Esophagus (tissue), 2 donors: ENCODE measurements at regions not wholly inside any gene's neighbourhood (a gene's known extent, or its start where the extent isn't known, plus 50 kb on each side); places are given as distances from the start of the nearest gene placed in this dataset.

Experiments used
- H3K27ac ChIP-seq, 2 donors: one replicate each; pipeline ENCODE4 v1.5.1; 2013; ENCODE audit warnings: low read depth in 2 of 2, mild to moderate bottlenecking in 2 of 2, inconsistent platforms in 1 of 2, low read length in 1 of 2, moderate library complexity in 1 of 2
- H3K27me3 ChIP-seq, 2 donors: one replicate each; pipeline ENCODE4 v1.6.1; 2013; ENCODE audit warnings: low read length in 2 of 2, control low read depth in 1 of 2, mild to moderate bottlenecking in 1 of 2; ENCODE audit not compliant: insufficient read depth in 2 of 2, control insufficient read depth in 1 of 2
- H3K36me3 ChIP-seq, 2 donors: one replicate each; pipeline ENCODE4 v1.6.1; 2013; ENCODE audit warnings: low read length in 1 of 2; ENCODE audit not compliant: control insufficient read depth in 2 of 2, insufficient read depth in 2 of 2
- H3K4me1 ChIP-seq, 2 donors: one replicate each; pipeline ENCODE4 v1.6.1; 2013; ENCODE audit warnings: low read length in 1 of 2; ENCODE audit not compliant: control insufficient read depth in 2 of 2, insufficient read depth in 2 of 2
- H3K4me3 ChIP-seq, 2 donors: one replicate each; pipeline ENCODE4 v1.5.1; 2013; ENCODE audit warnings: low read length in 2 of 2, mild to moderate bottlenecking in 2 of 2, low read depth in 1 of 2, moderate library complexity in 1 of 2
- H3K9me3 ChIP-seq, 2 donors: one replicate each; pipeline ENCODE4 v1.6.1; 2013; ENCODE audit warnings: mild to moderate bottlenecking in 2 of 2, low read depth in 1 of 2, low read length in 1 of 2, moderate library complexity in 1 of 2; ENCODE audit not compliant: control insufficient read depth in 2 of 2, insufficient read depth in 1 of 2
- WGBS, 2 donors: extraction: QIAGEN DNeasy Blood & Tissue Kit; methylation state at CpG; one replicate each; pipeline ENCODE4 v1.1.7; 2013; 5-methylcytosine and 5-hydroxymethylcytosine counted together
- donor health status: healthy with polysubstance abuse.
- donor health status: Bipolar disorder and iron deficiency.

- no peaks in the 10 kb centered on the region for H3K36me3 ChIP-seq
- WGBS, 2 donors = 90 to 94% methylated on average over 5 to 6 of the region's 6 CpGs
- no peak overlapping the region for H3K4me3 ChIP-seq
- H3K27me3 ChIP-seq = peaks cover 2 to 7% of the 10 kb centered on the region in 2 donors
- peaks cover 0 to 6% of the 10 kb centered on the region in 2 donors for H3K9me3 ChIP-seq
- no peak overlapping the region for H3K27ac ChIP-seq
- no peaks in the 10 kb centered on the region for H3K4me1 ChIP-seq
Observed at GRCh38 chr16:49936791-49937190, 80.9 kb upstream of the ZNF423 start.

- Histone ChIP-seq H3K36me3 (no peaks in the 10 kb centered on the region), H3K4me1 (no peaks in the 10 kb centered on the region), H3K27ac (no peak overlapping the region), H3K27me3 (peaks cover 2 to 7% of the 10 kb centered on the region in 2 donors), H3K4me3 (no peak overlapping the region), H3K9me3 (peaks cover 0 to 6% of the 10 kb centered on the region in 2 donors)
- 84 to 87% methylated on average over 7 of the region's 7 CpGs for WGBS, 2 donors
Observed at GRCh38 chr16:49937886-49938285, 82.0 kb upstream of the ZNF423 start.

- Histone ChIP-seq H3K27ac (no peak overlapping the region), H3K4me1 (no peaks in the 10 kb centered on the region), H3K27me3 (peaks cover 0 to 2% of the 10 kb centered on the region in 2 donors), H3K4me3 (no peak overlapping the region), H3K36me3 (no peaks in the 10 kb centered on the region), H3K9me3 (peaks cover 0 to 6% of the 10 kb centered on the region in 2 donors)
- WGBS, 2 donors = 91 to 98% methylated on average over 2 of the region's 2 CpGs
Observed at GRCh38 chr16:49939495-49939894, 83.6 kb upstream of the ZNF423 start.

GRCh38 chr16:49940464-49941224, 84.4 kb upstream of the CNEP1R1 start:
- no peak overlapping the region for H3K4me3 ChIP-seq
- H3K36me3 ChIP-seq = no peaks in the 10 kb centered on the region
- peaks cover 0 to 6% of the 10 kb centered on the region in 2 donors for H3K9me3 ChIP-seq
- no peaks in the 10 kb centered on the region for H3K4me1 ChIP-seq
- peaks cover 0 to 2% of the 10 kb centered on the region in 2 donors for H3K27me3 ChIP-seq
- H3K27ac ChIP-seq = no peak overlapping the region
- WGBS, 2 donors = 89 to 90% methylated on average over 13 of the region's 13 CpGs

- H3K36me3 ChIP-seq = no peaks in the 10 kb centered on the region
- WGBS, 2 donors = 55 to 66% methylated on average over 5 of the region's 5 CpGs
- no peak overlapping the region for H3K4me3 ChIP-seq
- no peak overlapping the region for H3K27ac ChIP-seq
- H3K4me1 ChIP-seq = no peaks in the 10 kb centered on the region
- no peaks in the 10 kb centered on the region for H3K9me3 ChIP-seq
- no peaks in the 10 kb centered on the region for H3K27me3 ChIP-seq
Observed at GRCh38 chr16:49944221-49944620, 80.8 kb upstream of the CNEP1R1 start.

- Histone ChIP-seq H3K4me1 (no peaks in the 10 kb centered on the region), H3K9me3 (peaks cover 0 to 3% of the 10 kb centered on the region in 2 donors), H3K27me3 (no peaks in the 10 kb centered on the region), H3K36me3 (no peaks in the 10 kb centered on the region), H3K4me3 (no peak overlapping the region), H3K27ac (peak overlapping the region in 1 of 2 donors; percentile 20)
- WGBS, 2 donors = 60 to 63% methylated on average over 7 of the region's 7 CpGs
Observed at GRCh38 chr16:49947907-49948678, 76.9 kb upstream of the CNEP1R1 start.

- H3K9me3 ChIP-seq = peaks cover 0 to 3% of the 10 kb centered on the region in 2 donors
- 86 to 91% methylated on average over 16 of the region's 16 CpGs for WGBS, 2 donors
- no peaks in the 10 kb centered on the region for H3K4me1 ChIP-seq
- H3K27me3 ChIP-seq = no peaks in the 10 kb centered on the region
- no peaks in the 10 kb centered on the region for H3K36me3 ChIP-seq
- H3K27ac ChIP-seq = no peak overlapping the region
- no peak overlapping the region for H3K4me3 ChIP-seq
Observed at GRCh38 chr16:49951574-49952195, 73.3 kb upstream of the CNEP1R1 start.

GRCh38 chr16:49952386-49952785, 72.6 kb upstream of the CNEP1R1 start:
- Histone ChIP-seq H3K36me3 (no peaks in the 10 kb centered on the region), H3K9me3 (peaks cover 0 to 3% of the 10 kb centered on the region in 2 donors), H3K27me3 (no peaks in the 10 kb centered on the region), H3K4me1 (no peaks in the 10 kb centered on the region), H3K27ac (no peak overlapping the region), H3K4me3 (no peak overlapping the region)
- WGBS, 2 donors = 81 to 83% methylated on average over 4 of the region's 4 CpGs

- Histone ChIP-seq H3K36me3 (no peaks in the 10 kb centered on the region), H3K27me3 (no peaks in the 10 kb centered on the region), H3K4me3 (no peak overlapping the region), H3K4me1 (no peaks in the 10 kb centered on the region), H3K9me3 (peaks cover 0 to 3% of the 10 kb centered on the region in 2 donors), H3K27ac (no peak overlapping the region)
- 34 to 64% methylated on average over 2 of the region's 2 CpGs for WGBS, 2 donors
Observed at GRCh38 chr16:49953090-49953489, 71.9 kb upstream of the CNEP1R1 start.
